ENCODE measurements at regions not wholly inside any gene's neighbourhood (a gene's known extent, or its start where the extent isn't known, plus 50 kb on each side); places are given as distances from the start of the nearest gene placed in this dataset.

GRCh38 chr13:69077267-69077666 lies 1030.4 kb upstream of the ATXN8OS start:
- Histone ChIP-seq H3K4me3 (ENCODE audit: low read depth, low read length) (no peak overlapping the region), H3K36me3 (ENCODE audit: control insufficient read depth, insufficient read depth, low read length) (no peaks in the 10 kb centered on the region), H3K4me1 (no peaks in the 10 kb centered on the region), H3K27me3 (replicated peaks; ENCODE audit: control insufficient read depth, insufficient read depth, low read length) (no peaks in the 10 kb centered on the region), H3K9me3 (no peaks in the 10 kb centered on the region; the same call in 1 of the 2 replicates)
- ChIA-PET CTCF (interaction anchor here (0.5 kb wide), 1 partner anchor 91 kb away, joined by 3 read pairs; no protein-coding TSS in a partner anchor), POLR2A (no interaction called here)
- no peak overlapping the region for H3K27ac Mint-ChIP-seq (ENCODE audit: unreplicated experiment)
- intact Hi-C loops (cut with micrococcal nuclease; ENCODE audit: unreplicated experiment) = no loop called here
- DNase-seq = no peak
- no TSS peak for BruUV-seq (replicated peaks)
- TF ChIP-seq CTCF (IDR thresholded peaks at IDR 0.05; ENCODE audit: insufficient read depth in 1 of 2, low read depth in 1 of 2, low read length in 1 of 2, severe bottlenecking in 1 of 2, unreplicated experiment in 1 of 2) = no peak
- no peaks in the 10 kb centered on the region for H3K36me3 Mint-ChIP-seq (ENCODE audit: insufficient read depth, unreplicated experiment)
- no peaks in the 10 kb centered on the region for H3K4me1 Mint-ChIP-seq (ENCODE audit: low read depth, unreplicated experiment)
- H3K4me3 Mint-ChIP-seq (ENCODE audit: unreplicated experiment) = no peak overlapping the region
- no peaks in the 10 kb centered on the region for H3K9me3 Mint-ChIP-seq (ENCODE audit: unreplicated experiment)
- no peaks in the 10 kb centered on the region for H3K27me3 Mint-ChIP-seq (ENCODE audit: insufficient read depth, unreplicated experiment)

- no peak for DNase-seq
- H3K9me3 Mint-ChIP-seq (ENCODE audit: unreplicated experiment) = no peaks in the 10 kb centered on the region
- no peak overlapping the region for H3K27ac Mint-ChIP-seq (ENCODE audit: unreplicated experiment)
- H3K4me1 ChIP-seq = no peaks in the 10 kb centered on the region
- H3K4me3 Mint-ChIP-seq (ENCODE audit: unreplicated experiment) = no peak overlapping the region
- H3K27me3 ChIP-seq (replicated peaks; ENCODE audit: control insufficient read depth, insufficient read depth, low read length) = no peaks in the 10 kb centered on the region
- no peaks in the 10 kb centered on the region for H3K4me1 Mint-ChIP-seq (ENCODE audit: low read depth, unreplicated experiment)
- BruUV-seq (replicated peaks) = no TSS peak
- POLR2A ChIA-PET = no interaction called here
- H3K4me3 ChIP-seq (ENCODE audit: low read depth, low read length) = no peak overlapping the region
- CTCF ChIA-PET = no interaction called here
- H3K36me3 Mint-ChIP-seq (ENCODE audit: insufficient read depth, unreplicated experiment) = no peaks in the 10 kb centered on the region
- intact Hi-C loops (cut with micrococcal nuclease; ENCODE audit: unreplicated experiment) = no loop called here
- H3K27me3 Mint-ChIP-seq (ENCODE audit: insufficient read depth, unreplicated experiment) = no peaks in the 10 kb centered on the region
- TF ChIP-seq CTCF (IDR thresholded peaks at IDR 0.05; ENCODE audit: insufficient read depth in 1 of 2, low read depth in 1 of 2, low read length in 1 of 2, severe bottlenecking in 1 of 2, unreplicated experiment in 1 of 2) = no peak
- H3K9me3 ChIP-seq = no peaks in the 10 kb centered on the region
- H3K36me3 ChIP-seq (ENCODE audit: control insufficient read depth, insufficient read depth, low read length) = no peaks in the 10 kb centered on the region
Observed at GRCh38 chr13:69069554-69070133, 1038.0 kb upstream of the ATXN8OS start.

- CTCF ChIA-PET = no interaction called here
- POLR2A ChIA-PET = no interaction called here
- no peaks in the 10 kb centered on the region for H3K4me1 Mint-ChIP-seq (ENCODE audit: low read depth, unreplicated experiment)
- Histone ChIP-seq H3K4me3 (ENCODE audit: low read depth, low read length) (no peak overlapping the region), H3K27me3 (replicated peaks; ENCODE audit: control insufficient read depth, insufficient read depth, low read length) (no peaks in the 10 kb centered on the region), H3K36me3 (ENCODE audit: control insufficient read depth, insufficient read depth, low read length) (no peaks in the 10 kb centered on the region), H3K9me3 (peaks cover 14% of the 10 kb centered on the region), H3K4me1 (no peaks in the 10 kb centered on the region)
- DNase-seq = no peak
- no peak for TF ChIP-seq CTCF (IDR thresholded peaks at IDR 0.05; ENCODE audit: insufficient read depth in 1 of 2, low read depth in 1 of 2, low read length in 1 of 2, severe bottlenecking in 1 of 2, unreplicated experiment in 1 of 2)
- no peak overlapping the region for H3K27ac Mint-ChIP-seq (ENCODE audit: unreplicated experiment)
- H3K4me3 Mint-ChIP-seq (ENCODE audit: unreplicated experiment) = no peak overlapping the region
- H3K9me3 Mint-ChIP-seq (ENCODE audit: unreplicated experiment) = peaks cover 26% of the 10 kb centered on the region
- no peaks in the 10 kb centered on the region for H3K36me3 Mint-ChIP-seq (ENCODE audit: insufficient read depth, unreplicated experiment)
- intact Hi-C loops (cut with micrococcal nuclease; ENCODE audit: unreplicated experiment) = no loop called here
- BruUV-seq (replicated peaks) = no TSS peak
- H3K27me3 Mint-ChIP-seq (ENCODE audit: insufficient read depth, unreplicated experiment) = no peaks in the 10 kb centered on the region
Observed at GRCh38 chr13:69050696-69051095, 1056.9 kb upstream of the ATXN8OS start.

All from Caco-2 (cell line).